Activated T-helper 2 cell treated with anti-CD3 and anti-CD28 coated beads, Interferon-gamma antibody, Interleukin-2, Interleukin-4, amounts not matched to agents 10 μg/mL and 5 μg/mL and 100 μg/mL, durations not matched to agents 14 hours and 24 hours and 36 hours (primary cell): ENCODE measurements at regions not wholly inside any gene's neighbourhood (a gene's known extent, or its start where the extent isn't known, plus 50 kb on each side); places are given as distances from the start of the nearest gene placed in this dataset.
"Not testable (repeated sequence)": the region's sequence is repeated elsewhere in the genome, so short reads cannot be mapped to it uniquely, and the experiment has no call there.

Source experiments
- DNase-seq: peaks from one replicate; pipeline ENCODE4 v3.0.0; 2021; ENCODE audit warnings: low spot score
- H3K27ac Mint-ChIP-seq: one replicate; pipeline ENCODE4 v1.8.0; 2021; ENCODE audit warnings: mixed read lengths
- H3K27me3 Mint-ChIP-seq: one replicate; pipeline ENCODE4 v1.8.0; 2021; ENCODE audit warnings: low read depth, mixed read lengths
- H3K36me3 Mint-ChIP-seq: one replicate; pipeline ENCODE4 v1.8.0; 2021; ENCODE audit warnings: low read depth, mixed read lengths
- H3K4me1 Mint-ChIP-seq: one replicate; pipeline ENCODE4 v1.8.0; 2021; ENCODE audit warnings: low read depth, mixed read lengths
- H3K4me3 Mint-ChIP-seq: one replicate; pipeline ENCODE4 v1.8.0; 2021; ENCODE audit warnings: low read depth, mild to moderate bottlenecking, moderate library complexity, mixed read lengths
- H3K9me3 Mint-ChIP-seq: one replicate; pipeline ENCODE4 v1.8.0; 2021; ENCODE audit warnings: mixed read lengths
- intact Hi-C: fragments of 100-400 bp; cut with micrococcal nuclease; formaldehyde crosslinking; loops from one replicate; pipeline ENCODE4 v1.15.1; 2023

DNA sequence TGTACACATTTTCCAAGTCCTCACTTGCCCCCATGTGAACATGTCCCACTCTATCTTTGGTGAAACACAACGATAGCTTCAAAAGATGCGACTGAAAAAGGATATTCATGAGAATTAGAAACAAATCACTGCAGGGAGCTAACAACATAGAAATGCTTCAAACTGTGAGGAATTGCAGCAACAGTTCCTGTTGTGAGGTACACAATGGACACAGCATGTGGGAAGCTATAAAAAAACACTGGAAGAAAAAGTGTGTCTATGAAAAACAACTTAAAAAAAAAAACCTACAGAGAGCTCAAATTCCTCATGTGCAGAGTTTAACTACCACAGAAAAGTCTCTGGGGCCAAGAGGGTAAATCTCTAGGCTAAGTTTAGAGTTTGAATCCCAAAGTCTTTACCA, 51.6 kb upstream of the BLTP1 start:
- Mint-ChIP-seq H3K27me3 (peaks cover 30% of the 10 kb centered on the region), H3K4me3 (no peak overlapping the region)

DNA sequence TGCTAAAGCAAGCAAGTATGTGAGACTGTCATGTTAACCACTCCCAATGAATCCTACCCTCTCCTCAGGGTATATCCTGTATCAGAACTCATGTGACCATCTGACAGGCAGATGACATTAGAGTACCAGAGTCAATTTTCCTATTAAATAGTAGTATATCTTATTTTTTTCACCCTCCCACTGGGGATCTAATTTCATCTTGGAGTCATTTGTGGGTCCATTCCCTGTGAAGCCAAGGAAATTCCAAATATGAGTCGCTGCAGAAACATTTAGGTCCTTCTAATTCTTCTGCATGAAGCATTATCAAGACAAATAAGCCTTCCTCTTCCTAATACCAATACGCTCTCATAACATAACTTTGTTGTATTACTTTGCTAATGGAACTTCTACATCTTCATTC, 52.2 kb upstream of the BLTP1 start:
- Mint-ChIP-seq H3K36me3 (no peaks in the 10 kb centered on the region), H3K9me3 (no peaks in the 10 kb centered on the region), H3K4me1 (no peaks in the 10 kb centered on the region), H3K4me3 (no peak overlapping the region), H3K27me3 (peaks cover 28% of the 10 kb centered on the region), H3K27ac (no peak overlapping the region)
- intact Hi-C loops, result no loop called here
- no peak for DNase-seq

More for the DNA sequence above, 51.6 kb upstream of the BLTP1 start:
- intact Hi-C loops, result no loop called here
- Mint-ChIP-seq H3K27ac (no peak overlapping the region), H3K9me3 (no peaks in the 10 kb centered on the region), H3K4me1 (no peaks in the 10 kb centered on the region), H3K36me3 (no peaks in the 10 kb centered on the region)
- DNase-seq, result no peak

DNA sequence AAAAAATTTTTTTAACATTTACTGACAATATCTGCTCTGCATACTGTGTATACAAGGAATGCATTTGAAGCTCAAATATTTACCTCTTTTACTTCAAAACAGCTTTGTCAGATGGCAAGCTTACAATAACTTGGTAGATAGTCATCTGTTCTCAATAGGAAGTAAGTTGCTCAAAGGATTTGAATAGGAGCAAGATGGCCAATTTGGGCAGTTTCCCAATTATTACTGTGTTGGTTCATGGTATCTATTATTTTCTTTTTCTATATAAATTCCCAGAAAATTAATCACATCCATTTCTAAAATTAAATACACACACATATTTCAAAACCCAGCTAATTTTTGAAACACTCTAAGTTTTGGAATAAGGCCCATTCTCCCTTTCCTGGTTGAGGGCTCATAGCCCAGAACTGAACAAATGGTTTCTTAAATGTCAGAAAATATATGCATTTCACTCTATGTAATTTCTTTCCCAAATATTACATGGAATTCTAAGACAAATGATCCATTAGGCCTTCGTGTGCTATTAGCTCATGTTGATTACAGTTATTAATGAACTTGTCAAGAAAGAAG, 60.2 kb upstream of the BLTP1 start:
- intact Hi-C loops, result no loop called here
- Mint-ChIP-seq H3K9me3 (no peaks in the 10 kb centered on the region), H3K27ac (no peak overlapping the region), H3K36me3 (no peaks in the 10 kb centered on the region), H3K4me1 (no peaks in the 10 kb centered on the region), H3K4me3 (no peak overlapping the region), H3K27me3 (peaks cover 26% of the 10 kb centered on the region)
- DNase-seq, result no peak

DNA sequence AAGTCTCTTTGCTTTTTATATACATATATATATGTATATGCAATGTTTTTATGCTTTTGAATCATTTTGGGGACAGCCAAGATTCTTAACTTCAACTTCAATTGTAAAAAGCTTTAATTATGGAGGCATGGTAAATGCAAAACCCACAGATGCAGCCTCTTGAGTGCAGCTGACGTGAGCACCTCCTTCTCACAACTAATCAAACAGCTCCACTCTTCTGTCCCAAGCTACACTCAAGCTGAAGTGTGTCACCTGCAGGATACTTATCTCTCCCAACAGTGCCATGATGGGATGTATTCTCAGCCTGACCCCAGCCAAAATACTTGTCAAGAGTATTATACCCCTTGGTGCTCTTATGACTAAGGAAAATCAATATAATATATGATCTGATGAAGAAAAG, 60.7 kb upstream of the BLTP1 start:
- intact Hi-C loops, result no loop called here
- Mint-ChIP-seq H3K9me3 (no peaks in the 10 kb centered on the region), H3K27me3 (peaks cover 24% of the 10 kb centered on the region), H3K4me3 (no peak overlapping the region), H3K36me3 (no peaks in the 10 kb centered on the region), H3K27ac (no peak overlapping the region), H3K4me1 (no peaks in the 10 kb centered on the region)
- no peak for DNase-seq

DNA sequence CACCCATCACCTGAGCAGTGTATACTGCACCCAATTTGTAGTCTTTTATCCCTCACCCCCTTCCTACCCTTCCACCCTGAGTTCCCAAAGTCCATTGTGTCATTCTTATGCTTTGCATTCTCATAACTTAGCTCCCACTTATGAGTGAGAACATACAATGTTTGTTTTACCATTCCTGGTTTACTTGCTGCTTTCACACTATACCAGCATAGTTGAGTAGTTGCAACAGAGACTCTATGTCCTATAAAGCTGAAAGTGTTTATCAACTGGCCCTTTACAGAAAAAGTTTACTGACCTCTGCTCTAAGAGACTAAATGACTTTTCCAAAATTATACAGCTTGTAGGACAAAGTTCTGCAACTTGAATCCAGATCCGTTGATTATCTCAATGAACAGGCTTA, 61.1 kb upstream of the BLTP1 start:
- Mint-ChIP-seq H3K9me3 (no peaks in the 10 kb centered on the region), H3K27ac (no peak overlapping the region), H3K4me1 (no peaks in the 10 kb centered on the region), H3K4me3 (no peak overlapping the region), H3K36me3 (no peaks in the 10 kb centered on the region), H3K27me3 (peaks cover 25% of the 10 kb centered on the region)
- intact Hi-C loops, result no loop called here
- DNase-seq, result no peak

DNA sequence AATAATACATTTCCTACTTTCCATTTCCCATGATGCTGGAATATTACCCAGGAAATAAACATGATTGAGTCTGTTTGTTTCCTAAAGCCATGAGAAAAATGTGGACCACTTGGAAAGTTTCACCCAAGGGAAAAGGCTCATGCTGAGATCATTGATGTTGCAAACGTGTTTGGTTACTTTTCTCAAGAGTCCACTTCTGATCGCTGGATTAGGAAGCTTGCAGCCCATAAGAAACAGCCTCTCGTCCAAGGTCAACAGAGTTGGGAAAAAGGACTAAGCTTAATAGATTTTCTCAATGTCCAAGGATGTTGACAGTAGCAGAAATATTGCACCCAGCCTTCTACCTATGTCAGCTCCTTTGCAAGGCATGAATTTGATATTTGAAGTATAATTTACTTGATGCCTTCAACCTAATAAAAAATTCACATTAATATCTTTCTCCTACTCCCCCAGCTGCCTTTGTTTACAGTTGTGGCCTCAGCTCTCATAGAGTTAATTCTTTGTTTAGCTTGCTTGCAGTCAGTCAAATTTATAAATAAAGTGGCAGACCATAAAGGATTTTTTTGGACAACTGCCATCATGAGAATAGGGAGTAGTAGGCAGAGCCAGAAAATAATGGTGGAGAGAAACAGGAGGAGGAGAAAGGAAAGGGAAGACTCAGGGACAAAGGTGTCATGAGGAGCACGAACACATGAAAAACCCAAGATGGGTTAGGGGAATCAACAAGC, 65.6 kb upstream of the BLTP1 start:
- DNase-seq, result no peak
- Mint-ChIP-seq H3K36me3 (no peaks in the 10 kb centered on the region), H3K27ac (no peak overlapping the region), H3K4me3 (no peak overlapping the region), H3K27me3 (peaks cover 26% of the 10 kb centered on the region), H3K9me3 (no peaks in the 10 kb centered on the region), H3K4me1 (no peaks in the 10 kb centered on the region)
- intact Hi-C loops, result no loop called here

DNA sequence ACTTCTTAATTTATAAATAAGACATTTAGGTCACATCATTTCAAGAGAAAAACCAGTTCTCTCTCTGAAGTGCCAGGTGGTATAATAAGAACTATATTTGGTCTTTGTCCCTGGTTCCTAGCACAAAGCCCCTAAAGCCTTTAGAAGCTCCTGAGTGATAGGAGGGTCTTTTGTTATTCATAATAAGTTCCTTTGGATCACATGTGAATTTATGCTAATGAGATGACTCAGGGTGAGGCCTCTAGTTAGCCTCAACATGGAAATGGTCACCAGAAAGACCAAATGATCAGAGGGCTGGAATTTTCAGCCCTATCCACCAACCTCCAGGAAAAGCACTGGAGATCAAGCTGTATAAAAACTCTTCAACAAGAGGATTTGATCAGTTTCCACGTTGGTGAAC, 68.1 kb upstream of the BLTP1 start:
- Mint-ChIP-seq H3K9me3 (no peaks in the 10 kb centered on the region), H3K4me1 (no peaks in the 10 kb centered on the region), H3K36me3 (no peaks in the 10 kb centered on the region), H3K27me3 (peaks cover 24% of the 10 kb centered on the region), H3K27ac (no peak overlapping the region), H3K4me3 (no peak overlapping the region)
- intact Hi-C loops, result no loop called here
- no peak for DNase-seq

DNA sequence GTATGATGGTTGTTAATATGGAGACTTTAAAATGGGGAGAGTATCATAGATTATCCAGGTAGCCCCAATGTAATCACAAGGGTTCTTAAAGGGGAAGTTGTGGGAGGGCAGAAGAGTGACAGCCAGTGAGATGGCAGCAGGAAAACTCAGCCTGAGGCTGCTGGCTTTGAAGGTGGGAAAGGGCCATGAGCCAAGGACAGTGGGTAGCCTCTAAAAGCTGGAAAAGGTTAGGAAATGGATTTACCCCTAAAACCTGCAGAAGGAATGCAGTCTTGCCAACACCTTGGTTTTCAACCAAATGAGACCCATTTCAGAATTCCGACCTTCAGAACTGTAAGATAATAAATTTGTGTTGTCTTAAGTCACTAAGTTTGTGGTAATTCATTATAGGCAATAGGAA, 68.8 kb upstream of the BLTP1 start:
- H3K27ac Mint-ChIP-seq, result no peak overlapping the region
- no peaks in the 10 kb centered on the region for H3K9me3 Mint-ChIP-seq
- DNase-seq, result no peak
- intact Hi-C loops, result no loop called here
- peaks cover 26% of the 10 kb centered on the region for H3K27me3 Mint-ChIP-seq
- H3K4me1 Mint-ChIP-seq, result no peaks in the 10 kb centered on the region
- no peak overlapping the region for H3K4me3 Mint-ChIP-seq
- H3K36me3 Mint-ChIP-seq, result no peaks in the 10 kb centered on the region

DNA sequence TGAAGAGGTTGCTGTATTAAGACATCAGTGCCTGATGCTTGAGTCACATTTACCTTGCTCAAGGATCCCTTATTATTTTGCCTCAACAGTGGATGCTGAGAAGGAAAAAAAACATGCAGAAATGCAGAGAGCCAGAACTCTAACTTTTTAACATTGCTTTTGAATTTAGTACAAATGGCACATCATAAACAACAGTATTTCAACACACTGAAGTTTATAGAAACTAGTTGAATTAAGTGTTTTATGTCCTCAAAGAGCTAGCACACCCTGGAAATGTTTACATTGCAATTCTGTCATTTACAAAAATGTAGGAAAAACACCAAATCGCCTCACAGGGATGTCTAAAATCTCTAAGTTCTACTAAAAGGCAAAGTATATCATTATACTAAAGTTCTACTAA, 69.5 kb upstream of the BLTP1 start:
- no peak overlapping the region for H3K27ac Mint-ChIP-seq

DNA sequence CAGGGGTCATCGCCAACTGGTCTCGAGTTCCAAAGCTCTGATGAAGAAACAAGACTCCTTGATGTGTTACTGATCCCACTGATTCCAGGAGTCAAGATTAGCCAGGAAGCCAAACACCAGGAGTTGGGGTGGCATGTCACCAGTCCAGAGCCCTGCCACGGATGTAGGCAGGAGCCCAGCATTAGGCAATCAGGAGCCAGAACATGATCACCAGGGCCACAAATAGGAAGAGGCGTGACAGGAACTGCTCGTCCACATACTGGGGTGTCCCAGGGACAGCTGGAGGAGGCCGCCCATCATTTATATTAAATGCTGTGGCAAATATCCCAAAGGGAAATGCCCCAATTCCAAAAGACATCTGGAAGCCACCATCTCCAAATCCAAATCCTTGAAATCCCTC, 74.5 kb upstream of the BLTP1 start:
- peaks cover 16% of the 10 kb centered on the region for H3K27me3 Mint-ChIP-seq
- H3K27ac Mint-ChIP-seq, H3K9me3 Mint-ChIP-seq, intact Hi-C loops, H3K4me3 Mint-ChIP-seq, H3K4me1 Mint-ChIP-seq, DNase-seq, H3K36me3 Mint-ChIP-seq: not testable (repeated sequence)

More for the DNA sequence above, 69.5 kb upstream of the BLTP1 start:
- H3K9me3 Mint-ChIP-seq, result no peaks in the 10 kb centered on the region
- no peaks in the 10 kb centered on the region for H3K4me1 Mint-ChIP-seq
- no peaks in the 10 kb centered on the region for H3K36me3 Mint-ChIP-seq
- peaks cover 22% of the 10 kb centered on the region for H3K27me3 Mint-ChIP-seq
- no peak overlapping the region for H3K4me3 Mint-ChIP-seq
- no peak for DNase-seq
- intact Hi-C loops, result no loop called here

DNA sequence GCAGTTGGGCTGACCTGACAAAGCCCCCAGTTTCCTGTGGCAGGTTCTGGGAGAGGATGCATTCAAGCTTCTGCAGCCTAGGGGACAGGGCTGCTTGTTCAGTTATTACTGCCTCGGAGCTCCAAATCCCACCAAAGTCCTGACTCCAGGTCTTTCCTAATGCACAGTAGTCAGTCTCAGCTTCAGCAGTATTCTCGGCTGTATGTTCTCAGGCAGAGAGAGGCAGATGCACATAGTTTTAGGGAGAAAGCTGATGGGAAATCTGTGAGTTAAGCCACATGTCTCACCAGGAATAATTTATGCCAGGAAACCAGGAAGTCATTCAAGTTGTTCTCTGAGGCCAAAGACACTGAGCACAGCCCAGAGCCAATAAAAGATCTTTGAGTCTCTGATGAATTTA, 75.3 kb upstream of the BLTP1 start:
- intact Hi-C loops, H3K9me3 Mint-ChIP-seq, H3K27ac Mint-ChIP-seq: not testable (repeated sequence)

DNA sequence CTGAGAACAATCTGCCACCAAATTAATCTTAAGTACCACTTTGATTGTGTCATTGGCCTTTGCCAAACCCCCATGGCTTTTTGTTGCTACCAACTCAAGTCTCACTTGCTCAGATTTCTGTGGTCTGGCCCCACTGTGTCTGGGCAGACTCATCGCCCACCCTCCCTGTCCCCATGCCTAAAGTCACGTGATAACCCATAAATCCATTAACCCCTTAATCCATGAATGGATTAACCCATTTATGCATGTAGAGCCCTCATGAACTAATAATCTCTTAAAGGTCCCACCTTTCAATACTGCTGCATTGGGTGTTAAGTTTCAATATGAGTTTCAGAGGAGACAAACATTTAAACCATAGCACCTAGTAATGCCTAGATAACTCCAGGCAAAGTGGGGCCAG, 78.5 kb upstream of the BLTP1 start:
- DNase-seq, result no peak
- intact Hi-C loops, result no loop called here
- Mint-ChIP-seq H3K27ac (no peak overlapping the region), H3K4me1 (no peaks in the 10 kb centered on the region), H3K4me3 (no peak overlapping the region), H3K27me3 (peaks cover 19% of the 10 kb centered on the region), H3K9me3 (no peaks in the 10 kb centered on the region), H3K36me3 (no peaks in the 10 kb centered on the region)

More for the DNA sequence above, 75.3 kb upstream of the BLTP1 start:
- H3K4me3 Mint-ChIP-seq, H3K4me1 Mint-ChIP-seq, DNase-seq, H3K36me3 Mint-ChIP-seq: not testable (repeated sequence)
- H3K27me3 Mint-ChIP-seq, result peaks cover 21% of the 10 kb centered on the region

DNA sequence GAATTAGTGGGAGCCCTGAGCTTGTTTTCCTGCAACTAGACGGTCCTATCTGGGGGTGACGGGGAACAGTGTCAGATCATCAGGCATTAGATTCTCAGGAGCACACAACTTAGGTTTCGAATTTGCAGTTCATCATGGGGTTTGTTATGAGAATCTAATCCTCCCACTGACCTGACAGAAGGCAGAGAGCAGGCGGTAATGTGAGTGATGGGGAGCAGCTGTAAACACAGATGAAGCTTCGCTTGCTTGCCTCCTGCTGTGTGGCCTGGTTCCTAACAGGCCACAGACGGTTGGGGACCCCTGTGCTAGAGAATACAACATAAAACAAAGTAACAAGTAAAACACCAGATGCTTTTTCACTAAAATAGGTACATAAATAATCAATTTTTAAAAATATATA, 86.2 kb upstream of the BLTP1 start:
- Mint-ChIP-seq H3K27me3 (peaks cover 8% of the 10 kb centered on the region), H3K9me3 (no peaks in the 10 kb centered on the region), H3K27ac (no peak overlapping the region), H3K36me3 (no peaks in the 10 kb centered on the region), H3K4me1 (no peaks in the 10 kb centered on the region), H3K4me3 (no peak overlapping the region)
- no peak for DNase-seq
- intact Hi-C loops, result no loop called here
